PC-3 (cell line): ENCODE measurements at regions not wholly inside any gene's neighbourhood (a gene's known extent, or its start where the extent isn't known, plus 50 kb on each side); places are given as distances from the start of the nearest gene placed in this dataset.

ENCODE experiments used
- EZH2phosphoT487 ChIP-seq: fragments of 300-600 bp; sonication (generic); IDR thresholded peaks from 2 replicates; pipeline ENCODE4 v1.6.1; 2018; ENCODE audit warnings: mild to moderate bottlenecking, antibody characterized with exemption, low read length, borderline replicate concordance
- TF ChIP-seq, protein P1 (sequence below): fragments of 300-600 bp; sonication (generic); conservative IDR thresholded peaks from 2 replicates; pipeline ENCODE4 v1.5.1; 2017; ENCODE audit warnings: antibody characterized with exemption, low read depth, mild to moderate bottlenecking, low read length

DNA sequence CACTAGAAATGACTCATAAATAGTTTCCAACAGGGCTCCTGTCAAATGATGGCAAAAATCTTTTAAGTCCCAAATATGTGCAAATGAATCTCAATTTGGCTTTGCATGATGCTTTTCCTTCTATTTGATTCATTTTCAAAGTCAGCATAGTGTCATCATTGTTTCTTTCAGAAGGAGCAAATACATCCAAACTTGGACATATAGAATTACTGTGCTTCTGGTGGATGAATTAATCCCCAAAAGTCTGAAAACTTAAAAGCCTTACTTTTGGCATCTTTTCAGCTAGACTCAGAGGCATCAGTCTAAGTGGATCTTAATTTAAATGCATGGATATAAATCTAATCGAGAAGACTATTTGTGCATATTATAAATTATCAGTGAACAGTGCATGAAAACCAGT, 578.1 kb upstream of the FZD8 start:
- TF ChIP-seq EZH2phosphoT487, result no peak
- TF ChIP-seq, protein P1, sequence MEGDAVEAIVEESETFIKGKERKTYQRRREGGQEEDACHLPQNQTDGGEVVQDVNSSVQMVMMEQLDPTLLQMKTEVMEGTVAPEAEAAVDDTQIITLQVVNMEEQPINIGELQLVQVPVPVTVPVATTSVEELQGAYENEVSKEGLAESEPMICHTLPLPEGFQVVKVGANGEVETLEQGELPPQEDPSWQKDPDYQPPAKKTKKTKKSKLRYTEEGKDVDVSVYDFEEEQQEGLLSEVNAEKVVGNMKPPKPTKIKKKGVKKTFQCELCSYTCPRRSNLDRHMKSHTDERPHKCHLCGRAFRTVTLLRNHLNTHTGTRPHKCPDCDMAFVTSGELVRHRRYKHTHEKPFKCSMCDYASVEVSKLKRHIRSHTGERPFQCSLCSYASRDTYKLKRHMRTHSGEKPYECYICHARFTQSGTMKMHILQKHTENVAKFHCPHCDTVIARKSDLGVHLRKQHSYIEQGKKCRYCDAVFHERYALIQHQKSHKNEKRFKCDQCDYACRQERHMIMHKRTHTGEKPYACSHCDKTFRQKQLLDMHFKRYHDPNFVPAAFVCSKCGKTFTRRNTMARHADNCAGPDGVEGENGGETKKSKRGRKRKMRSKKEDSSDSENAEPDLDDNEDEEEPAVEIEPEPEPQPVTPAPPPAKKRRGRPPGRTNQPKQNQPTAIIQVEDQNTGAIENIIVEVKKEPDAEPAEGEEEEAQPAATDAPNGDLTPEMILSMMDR, result no peak
